IMR-90 (cell line): ENCODE measurements at regions not wholly inside any gene's neighbourhood (a gene's known extent, or its start where the extent isn't known, plus 50 kb on each side); places are given as distances from the start of the nearest gene placed in this dataset.

Experiments
- ATAC-seq: fragments of 200-7000 bp; cut with Tn5 transposase; 2 replicates; pipeline ENCODE4 v1.9.1; 2020; ENCODE audit warnings: low read depth, mild to moderate bottlenecking, moderate library complexity
- BruUV-seq: library from RNA; stranded (reverse); fragments of 400-500 nt; replicated peaks from 2 replicates; lab custom pipeline; 2021; lab: Mats Ljungman, UMichigan
- CTCF ChIA-PET: fragments of 300-600 bp; formaldehyde crosslinking; extraction: SDS; loops from one replicate; lab custom pipeline; 2021; ENCODE audit warnings: antibody characterized with exemption; lab: Yijun Ruan, JAX
- POLR2A ChIA-PET: fragments of 300-600 bp; sonication (Branson Sonifier 250); formaldehyde crosslinking; loops from one replicate; lab custom pipeline; 2022; ENCODE audit warnings: antibody characterized with exemption; ENCODE audit not compliant: unreplicated experiment; lab: Charles Lee
- DNase-seq: peaks from one replicate; pipeline ENCODE4 v3.0.0; 2013
- H2AFZ ChIP-seq: replicated peaks from 2 replicates; pipeline ENCODE3; 2013; ENCODE audit warnings: low read length, mild to moderate bottlenecking; ENCODE audit not compliant: poor library complexity
- H2AK5ac ChIP-seq: 2 replicates; pipeline ENCODE4 v1.6.1; 2013; ENCODE audit warnings: low read depth, low read length, inconsistent platforms
- H2AK9ac ChIP-seq: replicated peaks from 2 replicates; pipeline ENCODE3; 2013; ENCODE audit warnings: mild to moderate bottlenecking, low read depth, low read length, moderate library complexity; ENCODE audit not compliant: poor library complexity
- H2BK120ac ChIP-seq: 2 replicates; pipeline ENCODE4 v1.6.1; 2013; ENCODE audit warnings: low read depth, low read length, inconsistent platforms
- H2BK15ac ChIP-seq: 3 replicates; pipeline ENCODE4 v1.6.1; 2013; ENCODE audit warnings: low read depth, low read length, inconsistent platforms
- H2BK20ac ChIP-seq: 2 replicates; pipeline ENCODE4 v1.6.1; 2013; ENCODE audit warnings: low read depth, mild to moderate bottlenecking, inconsistent platforms, low read length, moderate library complexity
- H2BK5ac ChIP-seq: 2 replicates; pipeline ENCODE4 v1.6.1; 2013; ENCODE audit warnings: mild to moderate bottlenecking, low read depth, low read length, inconsistent platforms; ENCODE audit not compliant: poor library complexity, severe bottlenecking
- H3K14ac ChIP-seq: replicated peaks from 2 replicates; pipeline ENCODE4 v1.6.1; 2013; ENCODE audit warnings: low read depth, low read length, inconsistent platforms
- H3K18ac ChIP-seq: 2 replicates; pipeline ENCODE4 v1.6.1; 2013; ENCODE audit warnings: low read depth, low read length, control low read depth
- H3K23ac ChIP-seq: 2 replicates; pipeline ENCODE4 v1.6.1; 2013; ENCODE audit warnings: low read depth, low read length, inconsistent platforms
- H3K27ac ChIP-seq: 2 replicates; pipeline ENCODE4 v1.5.1; 2013; ENCODE audit warnings: mild to moderate bottlenecking, control low read depth, low read length; ENCODE audit not compliant: insufficient read depth
- H3K27me3 ChIP-seq: 2 replicates; pipeline ENCODE4 v1.6.1; 2013; ENCODE audit warnings: low read length; ENCODE audit not compliant: control insufficient read depth, insufficient read depth
- H3K36me3 ChIP-seq: 2 replicates; pipeline ENCODE4 v1.6.1; 2013; ENCODE audit warnings: low read length, mixed read lengths; ENCODE audit not compliant: control insufficient read depth, insufficient read depth
- H3K4ac ChIP-seq: 2 replicates; pipeline ENCODE4 v1.6.1; 2013; ENCODE audit warnings: low read depth, low read length, inconsistent platforms
- H3K4me1 ChIP-seq: 2 replicates; pipeline ENCODE4 v1.6.1; 2013; ENCODE audit warnings: low read length, mixed read lengths; ENCODE audit not compliant: control insufficient read depth, insufficient read depth
- H3K4me2 ChIP-seq: 2 replicates; pipeline ENCODE4 v1.6.1; 2013; ENCODE audit warnings: low read depth, mild to moderate bottlenecking, control low read depth, low read length, moderate library complexity
- H3K4me3 ChIP-seq: 2 replicates; pipeline ENCODE4 v1.5.1; 2013; ENCODE audit warnings: low read depth, mild to moderate bottlenecking, control low read depth, low read length, moderate library complexity; ENCODE audit not compliant: insufficient read depth
- H3K56ac ChIP-seq: 2 replicates; pipeline ENCODE4 v1.6.1; 2013; ENCODE audit warnings: low read length, inconsistent platforms; ENCODE audit not compliant: insufficient read depth; ENCODE audit errors: extremely low read depth
- H3K79me1 ChIP-seq, 2 experiments: 2 replicates each; pipeline ENCODE4 v1.6.1; 2013; ENCODE audit warnings: low read length in 2 of 2, inconsistent platforms in 1 of 2, low read depth in 1 of 2
- H3K9ac ChIP-seq: 2 replicates; pipeline ENCODE4 v1.6.1; 2013; ENCODE audit warnings: low read depth, low read length, control low read depth
- H3K9me1 ChIP-seq: 2 replicates; pipeline ENCODE4 v1.6.1; 2013; ENCODE audit warnings: low read length, inconsistent platforms; ENCODE audit not compliant: insufficient read depth
- H3K9me3 ChIP-seq: 2 replicates; pipeline ENCODE4 v1.6.1; 2013; ENCODE audit warnings: low read length; ENCODE audit not compliant: control insufficient read depth, insufficient read depth
- H4K20me1 ChIP-seq: 2 replicates; pipeline ENCODE4 v1.6.1; 2013; ENCODE audit warnings: low read length, inconsistent platforms; ENCODE audit not compliant: insufficient read depth
- H4K5ac ChIP-seq: 2 replicates; pipeline ENCODE4 v1.6.1; 2013; ENCODE audit warnings: mild to moderate bottlenecking, low read depth, low read length, control low read depth
- H4K8ac ChIP-seq, 2 experiments: 2 replicates each; pipeline ENCODE4 v1.6.1; 2013; ENCODE audit warnings: low read depth in 2 of 2, low read length in 2 of 2, control low read depth in 1 of 2, inconsistent platforms in 1 of 2
- H4K91ac ChIP-seq: 2 replicates; pipeline ENCODE4 v1.6.1; 2013; ENCODE audit warnings: low read depth, low read length, inconsistent platforms; ENCODE audit not compliant: insufficient read depth
- BHLHE40 ChIP-seq: fragments of 150-350 bp; IDR thresholded peaks from 2 replicates; pipeline ENCODE4 v1.6.1; 2016; ENCODE audit warnings: mild to moderate bottlenecking, low read depth, low read length
- CEBPB ChIP-seq: IDR thresholded peaks from 2 replicates; pipeline ENCODE4 v1.6.1; 2012; ENCODE audit warnings: low read depth, low read length, improper control_type of control experiment
- CHD1 ChIP-seq: IDR thresholded peaks from 2 replicates; pipeline ENCODE4 v1.6.1; 2012; ENCODE audit warnings: low read depth, low read length, improper control_type of control experiment
- ELK1 ChIP-seq: fragments of 150-350 bp; IDR thresholded peaks from 2 replicates; pipeline ENCODE4 v1.6.1; 2016; ENCODE audit warnings: low read depth, mild to moderate bottlenecking, low read length, moderate library complexity, borderline replicate concordance
- FOS ChIP-seq: fragments of 150-350 bp; IDR thresholded peaks from 2 replicates; pipeline ENCODE4 v1.6.1; 2016; ENCODE audit warnings: low read depth, low read length
- MAFK ChIP-seq: IDR thresholded peaks from 2 replicates; pipeline ENCODE4 v1.6.1; 2012; ENCODE audit warnings: low read depth, low read length, improper control_type of control experiment
- MAZ ChIP-seq: IDR thresholded peaks from 2 replicates; pipeline ENCODE4 v1.6.1; 2012; ENCODE audit warnings: low read depth, mild to moderate bottlenecking, low read length, improper control_type of control experiment, moderate library complexity, borderline replicate concordance
- MXI1 ChIP-seq: IDR thresholded peaks from 2 replicates; pipeline ENCODE4 v1.6.1; 2012; ENCODE audit warnings: low read depth, mild to moderate bottlenecking, low read length, moderate library complexity, borderline replicate concordance
- NFE2L2 ChIP-seq: fragments of 150-350 bp; IDR thresholded peaks from 2 replicates; pipeline ENCODE4 v1.6.1; 2016; ENCODE audit warnings: low read depth, mild to moderate bottlenecking, low read length
- POLR2A ChIP-seq: IDR thresholded peaks from 2 replicates; pipeline ENCODE4 v1.6.1; 2012; ENCODE audit warnings: mild to moderate bottlenecking, low read depth, low read length
- RCOR1 ChIP-seq: IDR thresholded peaks from 2 replicates; pipeline ENCODE4 v1.6.1; 2012; ENCODE audit warnings: mild to moderate bottlenecking, low read length, improper control_type of control experiment; ENCODE audit not compliant: insufficient replicate concordance
- RFX5 ChIP-seq: IDR thresholded peaks from 2 replicates; pipeline ENCODE4 v1.8.0; 2012; ENCODE audit warnings: low read depth, mild to moderate bottlenecking, low read length, moderate library complexity
- SMC3 ChIP-seq: fragments of 150-350 bp; IDR thresholded peaks from 2 replicates; pipeline ENCODE4 v1.6.1; 2016; ENCODE audit warnings: low read depth, mild to moderate bottlenecking, antibody characterized with exemption, low read length, moderate library complexity
- USF2 ChIP-seq: fragments of 150-350 bp; IDR thresholded peaks from 2 replicates; pipeline ENCODE4 v1.6.1; 2017; ENCODE audit warnings: mild to moderate bottlenecking, antibody characterized with exemption, low read length, low read depth
- WGBS, 2 experiments: methylation state at CpG; one replicate each; pipeline versions ENCODE4 v1.1.5 to v1.1.7; 2013; ENCODE audit warnings: missing lambda C conversion rate in 2 of 2; ENCODE audit not compliant: insufficient read length in 1 of 2; ENCODE audit errors: extremely low coverage in 2 of 2; 5-methylcytosine and 5-hydroxymethylcytosine counted together
- dilution Hi-C: fragments of 300-500 bp; cut with HindIII; formaldehyde crosslinking; loops from one replicate; pipeline ENCODE4 v1.14.3; 2018; ENCODE audit warnings: low sequenced_read_pairs; ENCODE audit not compliant: unreplicated experiment
- in situ Hi-C: fragments of 300-500 bp; cut with MboI; formaldehyde crosslinking; loops from 3 replicates; pipeline ENCODE4 v1.14.3; 2019; ENCODE audit warnings: low sequenced_read_pairs, inconsistent platforms, mixed read lengths
- intact Hi-C: fragments of 100-400 bp; cut with micrococcal nuclease; formaldehyde crosslinking; loops from 2 replicates; pipeline ENCODE4 v1.10.0; 2022

GRCh38 chr12:42785944-42786343 is 196.4 kb upstream of the PRICKLE1 start:
- no peak overlapping the region for H2BK20ac ChIP-seq
- no peaks in the 10 kb centered on the region for H3K9me3 ChIP-seq
- H3K23ac ChIP-seq: no peak overlapping the region
- intact Hi-C loops: loop anchor here (5.0 kb wide), 1 partner anchor 551 kb away; no protein-coding TSS in a partner anchor
- H4K8ac ChIP-seq: no peak overlapping the region
- H4K5ac ChIP-seq: no peak overlapping the region
- no peak overlapping the region for H4K91ac ChIP-seq
- BruUV-seq: no TSS peak
- H2AFZ ChIP-seq: no peak overlapping the region
- H3K4me1 ChIP-seq: peaks cover 11% of the 10 kb centered on the region
- WGBS, 2 experiments: no CpG with 5 or more reads among the region's 2 CpGs
- H3K4ac ChIP-seq: no peak overlapping the region
- DNase-seq (no peak), ATAC-seq (no peak)
- H4K20me1 ChIP-seq: no peaks in the 10 kb centered on the region
- no peak overlapping the region for H2AK9ac ChIP-seq
- dilution Hi-C loops: no loop called here
- no peak overlapping the region for H3K4me3 ChIP-seq
- no peak overlapping the region for H2BK120ac ChIP-seq
- no peaks in the 10 kb centered on the region for H3K27me3 ChIP-seq
- H2AK5ac ChIP-seq: no peak overlapping the region
- no peak overlapping the region for H2BK5ac ChIP-seq
- H3K27ac ChIP-seq: no peak overlapping the region
- H3K9me1 ChIP-seq: peaks cover 3% of the 10 kb centered on the region
- in situ Hi-C loops: no loop called here
- TF ChIP-seq POLR2A: no peak
- no peak for TF ChIP-seq RCOR1
- TF ChIP-seq ELK1: no peak
- TF ChIP-seq MAFK: no peak
- TF ChIP-seq CEBPB: no peak
- no peak for TF ChIP-seq RFX5
- no peak for TF ChIP-seq FOS
- TF ChIP-seq MXI1: no peak
- no peak for TF ChIP-seq CHD1
- no peak for TF ChIP-seq BHLHE40
- no peak for TF ChIP-seq MAZ
- no peak for TF ChIP-seq SMC3
- TF ChIP-seq USF2: no peak
- TF ChIP-seq NFE2L2: no peak
- no peak overlapping the region for H3K14ac ChIP-seq
- H2BK15ac ChIP-seq: no peak overlapping the region
- H3K79me1 ChIP-seq: no peaks in the 10 kb centered on the region
- H3K18ac ChIP-seq: no peak overlapping the region
- no peak overlapping the region for H3K4me2 ChIP-seq
- CTCF ChIA-PET: no interaction called here
- H3K56ac ChIP-seq: no peak overlapping the region
- POLR2A ChIA-PET: no interaction called here
- H3K36me3 ChIP-seq: no peaks in the 10 kb centered on the region
- H3K9ac ChIP-seq: no peak overlapping the region
